GM12878 (cell line): ENCODE measurements at regions not wholly inside any gene's neighbourhood (a gene's known extent, or its start where the extent isn't known, plus 50 kb on each side); places are given as distances from the start of the nearest gene placed in this dataset.

Experiments used
- ATAC-seq: fragments of 200-7000 bp; cut with Tn5 transposase; 3 replicates; pipeline ENCODE4 v1.9.1; 2020; ENCODE audit warnings: mild to moderate bottlenecking, moderate library complexity
- BruUV-seq: library from RNA; stranded (reverse); fragments of 400-500 nt; replicated peaks from 2 replicates; lab custom pipeline; 2021; lab: Mats Ljungman, UMichigan
- CTCF ChIA-PET: fragments of 300-600 bp; sonication (Branson Sonifier 250); formaldehyde crosslinking; extraction: SDS; loops from one replicate; lab custom pipeline; 2021; ENCODE audit warnings: inconsistent platforms; lab: Yijun Ruan, JAX
- POLR2A ChIA-PET: fragments of 350-600 bp; formaldehyde crosslinking; extraction: SDS; loops from one replicate; lab custom pipeline; 2021; ENCODE audit warnings: inconsistent platforms; lab: Charles Lee
- RAD21 ChIA-PET: fragments of 300-600 bp; sonication (Branson Sonifier 250); formaldehyde crosslinking; loops from one replicate; lab custom pipeline; 2023; ENCODE audit warnings: antibody characterized with exemption; ENCODE audit not compliant: unreplicated experiment; lab: Charles Lee
- SMC1A ChIA-PET: fragments of 300-600 bp; sonication (Branson Sonifier 250); formaldehyde crosslinking; loops from one replicate; lab custom pipeline; 2023; ENCODE audit not compliant: unreplicated experiment, uncharacterized antibody; lab: Charles Lee
- DNase-seq: peaks from one replicate; pipeline ENCODE4 v3.0.0-alpha.2; 2011; ENCODE audit warnings: low read depth, low spot score
- FAIRE-seq: peaks from 3 replicates; lab custom pipeline; 2011; peaks lifted over from hg19 to GRCh38; lab: Jason Lieb, UNC
- H2AFZ ChIP-seq: 2 replicates; pipeline ENCODE4 v1.6.0; 2011; ENCODE audit warnings: low read depth, low read length, control low read depth; ENCODE audit not compliant: control insufficient read depth
- H3K27ac ChIP-seq: 2 replicates; pipeline ENCODE4 v1.5.1; 2011; ENCODE audit warnings: control low read depth; ENCODE audit not compliant: control insufficient read depth, insufficient read depth
- H3K27me3 ChIP-seq, 2 experiments: replicated peaks in 1 of 2; 2 replicates each; pipeline versions ENCODE4 v1.6.0 to v1.6.1; 2011; ENCODE audit warnings: low read length in 1 of 2; ENCODE audit not compliant: control insufficient read depth in 2 of 2, insufficient read depth in 2 of 2
- H3K36me3 ChIP-seq, 2 experiments: 2 replicates each; pipeline ENCODE4 v1.5.1; 2011; ENCODE audit warnings: low read length in 1 of 2; ENCODE audit not compliant: control insufficient read depth in 2 of 2, insufficient read depth in 2 of 2
- H3K4me1 ChIP-seq: 2 replicates; pipeline ENCODE4 v1.6.1; 2011; ENCODE audit warnings: mild to moderate bottlenecking, low read length, moderate library complexity, mixed read lengths; ENCODE audit not compliant: control insufficient read depth, insufficient read depth
- H3K4me2 ChIP-seq: 2 replicates; pipeline ENCODE4 v1.6.0; 2011; ENCODE audit warnings: control low read depth; ENCODE audit not compliant: control insufficient read depth, insufficient read depth
- H3K4me3 ChIP-seq: fragments of 200-600 bp; sonication (generic); 2 replicates; pipeline ENCODE4 v1.5.1; 2016
- H3K79me2 ChIP-seq: 2 replicates; pipeline ENCODE4 v1.6.0; 2011; ENCODE audit warnings: low read length; ENCODE audit not compliant: control insufficient read depth, insufficient read depth
- H3K9ac ChIP-seq: 2 replicates; pipeline ENCODE4 v1.8.0; 2011; ENCODE audit warnings: low read length, control low read depth, mixed read lengths; ENCODE audit not compliant: control insufficient read depth, insufficient read depth
- H3K9me3 ChIP-seq: replicated peaks from 3 replicates; pipeline ENCODE4 v1.5.1; 2011; ENCODE audit warnings: mild to moderate bottlenecking, low read length; ENCODE audit not compliant: control insufficient read depth, insufficient read depth
- H4K20me1 ChIP-seq: 2 replicates; pipeline ENCODE4 v1.6.0; 2011; ENCODE audit not compliant: control insufficient read depth, insufficient read depth
- DPF2 ChIP-seq: fragments of 450-650 bp; IDR thresholded peaks from 2 replicates; pipeline ENCODE4 v1.6.1; 2017; ENCODE audit warnings: mild to moderate bottlenecking
- MYC ChIP-seq: IDR thresholded peaks from 2 replicates; pipeline ENCODE4 v1.6.1; 2011; ENCODE audit warnings: mild to moderate bottlenecking, low read length, moderate library complexity, inconsistent platforms; ENCODE audit not compliant: insufficient read depth, insufficient replicate concordance, insufficient read length, severe bottlenecking
- RFX5 ChIP-seq: IDR thresholded peaks from 2 replicates; pipeline ENCODE4 v1.6.1; 2011; ENCODE audit warnings: low read depth, low read length, improper control_type of control experiment
- TCF7 ChIP-seq: IDR thresholded peaks from 2 replicates; pipeline ENCODE4 v1.6.1; 2014; ENCODE audit warnings: antibody characterized with exemption, borderline replicate concordance
- WGBS: methylation state at CpG from one replicate; pipeline ENCODE4 v1.1.6; 2016; ENCODE audit warnings: low lambda C conversion rate; ENCODE audit not compliant: insufficient replicate concordance, insufficient coverage; ENCODE audit errors: missing lambda C conversion rate; 5-methylcytosine and 5-hydroxymethylcytosine counted together
- in situ Hi-C: fragments of 300-500 bp; cut with MboI; formaldehyde crosslinking; loops from 9 replicates; pipeline ENCODE4 v1.14.3; 2018; ENCODE audit warnings: mixed read lengths
- intact Hi-C: fragments of 100-400 bp; cut with micrococcal nuclease; formaldehyde crosslinking; loops from one replicate; pipeline ENCODE4 v1.14.2; 2022; ENCODE audit not compliant: unreplicated experiment

DNA sequence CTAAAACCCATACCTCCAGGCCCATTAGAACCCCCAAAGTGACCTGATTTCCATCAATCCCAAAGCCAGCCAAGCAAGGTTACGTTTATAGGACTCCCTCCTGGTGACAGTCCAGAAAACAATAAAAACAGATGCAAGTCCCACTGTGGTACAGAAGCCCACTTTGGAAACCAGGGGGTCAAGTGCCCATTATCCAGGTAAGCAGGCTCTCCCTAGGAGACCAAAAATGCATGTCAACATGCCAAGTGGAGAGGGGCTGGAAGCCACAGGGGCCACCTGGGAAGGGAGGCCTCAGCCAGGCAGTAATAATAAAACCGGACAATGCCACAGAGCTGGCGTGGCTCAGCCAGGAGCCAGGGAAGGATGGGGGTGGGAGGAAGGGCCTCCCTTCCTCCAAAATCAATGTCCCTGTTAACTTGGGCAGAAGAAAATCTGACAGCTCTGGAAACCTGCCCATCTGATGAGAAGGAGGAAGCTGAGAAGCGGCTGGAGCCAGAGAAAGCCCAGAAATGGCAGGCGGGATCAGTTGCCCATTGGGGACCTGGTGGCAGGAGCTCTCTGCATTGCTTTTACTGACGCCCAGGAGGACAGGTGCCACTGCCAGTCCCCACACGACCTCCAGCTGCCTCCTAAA lies 160.4 kb downstream of the ZIC5 start:
- no TSS peak for BruUV-seq
- RAD21 ChIA-PET: no interaction called here
- Histone ChIP-seq H3K36me3 (no peaks in the 10 kb centered on the region), H3K9me3 (no peaks in the 10 kb centered on the region), H4K20me1 (no peaks in the 10 kb centered on the region), H3K79me2 (no peaks in the 10 kb centered on the region), H3K27ac (no peak overlapping the region), H2AFZ (no peak overlapping the region), H3K27me3 (no peaks in the 10 kb centered on the region), H3K4me3 (no peak overlapping the region), H3K9ac (no peak overlapping the region), H3K4me2 (no peak overlapping the region), H3K4me1 (no peaks in the 10 kb centered on the region)
- WGBS: 28% methylated on average over 7 of the region's 7 CpGs
- in situ Hi-C loops (no loop called here), intact Hi-C loops (no loop called here)
- TF ChIP-seq TCF7: no peak
- DNase-seq: no peak
- no peak for ATAC-seq
- POLR2A ChIA-PET: no interaction called here
- SMC1A ChIA-PET: no interaction called here
- CTCF ChIA-PET: no interaction called here
- FAIRE-seq: no peak

DNA sequence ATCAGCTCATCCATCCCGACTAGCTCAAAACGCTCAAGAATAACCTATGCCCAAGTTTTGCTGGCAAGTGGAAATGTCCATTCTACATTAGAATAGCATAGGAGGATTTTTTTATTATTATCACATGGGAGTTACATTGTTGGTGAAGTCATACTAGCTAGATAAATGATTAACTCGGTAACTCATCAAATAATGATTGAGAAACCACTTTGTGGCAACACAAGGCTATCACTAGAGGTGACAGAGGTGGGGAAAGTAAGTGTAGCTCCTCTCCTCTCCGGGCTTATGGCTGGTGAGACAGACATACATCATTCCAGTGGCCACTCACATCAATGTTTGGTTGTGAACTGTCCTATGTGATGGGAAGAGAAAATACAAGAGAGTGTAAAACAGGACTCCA lies 161.6 kb downstream of the ZIC5 start:
- BruUV-seq: no TSS peak
- H3K9ac ChIP-seq: no peak overlapping the region
- CTCF ChIA-PET: no interaction called here
- 36% methylated on average over 4 of the region's 4 CpGs for WGBS
- no peak overlapping the region for H3K4me3 ChIP-seq
- TF ChIP-seq DPF2 (no peak), RFX5 (no peak), MYC (no peak)
- TF ChIP-seq, all 136 proteins: peak for 0
- intact Hi-C loops (no loop called here), in situ Hi-C loops (no loop called here)
- no peak for FAIRE-seq
- ChIA-PET POLR2A (no interaction called here), SMC1A (no interaction called here), RAD21 (no interaction called here)
- no peak overlapping the region for H2AFZ ChIP-seq
- H3K9me3 ChIP-seq: no peaks in the 10 kb centered on the region
- H3K27me3 ChIP-seq: no peaks in the 10 kb centered on the region
- H4K20me1 ChIP-seq: no peaks in the 10 kb centered on the region
- no peak for DNase-seq
- ATAC-seq: no peak; the same call in 2 of the 3 replicates
- no peaks in the 10 kb centered on the region for H3K4me1 ChIP-seq
- no peak overlapping the region for H3K27ac ChIP-seq
- no peaks in the 10 kb centered on the region for H3K36me3 ChIP-seq
- no peak overlapping the region for H3K4me2 ChIP-seq
- H3K79me2 ChIP-seq: no peaks in the 10 kb centered on the region
